HCT116 (cell line): ENCODE measurements at regions not wholly inside any gene's neighbourhood (a gene's known extent, or its start where the extent isn't known, plus 50 kb on each side); places are given as distances from the start of the nearest gene placed in this dataset.

Experiments
- ATAC-seq: fragments of 200-7000 bp; cut with Tn5 transposase; 2 replicates; pipeline ENCODE4 v1.9.1; 2020; ENCODE audit warnings: mild to moderate bottlenecking, moderate library complexity
- BruUV-seq: library from RNA; stranded (reverse); fragments of 400-500 nt; replicated peaks from 2 replicates; lab custom pipeline; 2021; lab: Mats Ljungman, UMichigan
- CTCF ChIA-PET: fragments of 300-600 bp; sonication (Branson Sonifier 250); formaldehyde crosslinking; loops from one replicate; lab custom pipeline; 2021; ENCODE audit warnings: antibody characterized with exemption; lab: Charles Lee
- POLR2A ChIA-PET: fragments of 300-600, 350-600 bp; sonication (Branson Sonifier 250); formaldehyde crosslinking; loops from one replicate; lab custom pipeline; 2021; ENCODE audit warnings: antibody characterized with exemption; lab: Charles Lee
- RAD21 ChIA-PET, 2 experiments: fragments of 300-600 bp; sonication (Branson Sonifier 250); formaldehyde crosslinking; loops; one replicate each; lab custom pipeline; 2023; ENCODE audit warnings: low total read pairs in 2 of 2; ENCODE audit not compliant: uncharacterized antibody in 2 of 2, unreplicated experiment in 2 of 2, low non-redundant PET in 1 of 2; lab: Charles Lee
- DNase-seq: peaks from one replicate; pipeline ENCODE4 v3.0.0-alpha.2; 2010; ENCODE audit warnings: low read depth, low spot score
- H2AFZ ChIP-seq: fragments of 200-600 bp; shearing (Covaris generic), sonication (generic); 2 replicates; pipeline ENCODE4 v1.6.1; 2017; ENCODE audit warnings: low read depth, mixed run types, mixed read lengths, antibody characterized with exemption, low read length; ENCODE audit not compliant: poor library complexity, severe bottlenecking
- H3K27ac ChIP-seq: 2 replicates; pipeline ENCODE4 v1.5.1; 2012; ENCODE audit warnings: low read depth, low read length
- H3K27me3 ChIP-seq: fragments of 200-600 bp; sonication (generic); 2 replicates; pipeline ENCODE4 v1.6.1; 2016; ENCODE audit warnings: mixed run types, low read length, mixed read lengths; ENCODE audit not compliant: insufficient read depth
- H3K36me3 ChIP-seq, 2 experiments: fragments of 200-500 bp in 1 of 2; fragments of 200-600 bp in 1 of 2; sonication (Bioruptor generic) in 1 of 2; sonication (generic) in 1 of 2; 2 replicates each; pipeline versions ENCODE4 v1.5.1 to v1.6.1; 2014 to 2016; ENCODE audit warnings: low read length in 2 of 2, inconsistent platforms in 1 of 2, mixed read lengths in 1 of 2, mixed run types in 1 of 2; ENCODE audit not compliant: insufficient read depth in 2 of 2, control insufficient read depth in 1 of 2
- H3K4me1 ChIP-seq, 2 experiments: fragments of 200-600 bp in 1 of 2; sonication (generic) in 1 of 2; 2 replicates each; pipeline versions ENCODE4 v1.5.1 to v1.6.1; 2012 to 2017; ENCODE audit warnings: low read length in 2 of 2, inconsistent platforms in 1 of 2, mild to moderate bottlenecking in 1 of 2, mixed read lengths in 1 of 2, mixed run types in 1 of 2, moderate library complexity in 1 of 2; ENCODE audit not compliant: insufficient read depth in 2 of 2, control insufficient read depth in 1 of 2
- H3K4me2 ChIP-seq: fragments of 200-600 bp; sonication (generic); 2 replicates; pipeline ENCODE4 v1.6.1; 2017; ENCODE audit warnings: mixed run types, low read length, mixed read lengths
- H3K4me3 ChIP-seq, 2 experiments: fragments of 200-600 bp in 1 of 2; sonication (generic) in 1 of 2; replicated peaks in 1 of 2; 2 replicates each; pipeline ENCODE4 v1.5.1; 2011 to 2016; ENCODE audit warnings: low read length in 2 of 2, control low read depth in 1 of 2, low read depth in 1 of 2, mild to moderate bottlenecking in 1 of 2, mixed read lengths in 1 of 2, mixed run types in 1 of 2
- H3K79me2 ChIP-seq: fragments of 200-600 bp; sonication (generic); 2 replicates; pipeline ENCODE4 v1.6.1; 2017; ENCODE audit warnings: mild to moderate bottlenecking, mixed run types, low read length, moderate library complexity, mixed read lengths; ENCODE audit not compliant: insufficient read depth
- H3K9ac ChIP-seq: fragments of 200-600 bp; sonication (generic); 2 replicates; pipeline ENCODE4 v1.6.1; 2016; ENCODE audit warnings: low read length, mixed read lengths
- H3K9me2 ChIP-seq: fragments of 200-600 bp; sonication (generic), shearing (Covaris generic); 2 replicates; pipeline ENCODE4 v1.6.1; 2017; ENCODE audit warnings: mixed run types, mild to moderate bottlenecking, moderate library complexity; ENCODE audit not compliant: insufficient read depth
- H3K9me3 ChIP-seq, 2 experiments: fragments of 200-500 bp in 1 of 2; fragments of 200-600 bp in 1 of 2; sonication (Bioruptor generic) in 1 of 2; sonication (generic) in 1 of 2; 2 replicates each; pipeline ENCODE4 v1.6.1; 2014 to 2017; ENCODE audit warnings: low read length in 2 of 2, mixed read lengths in 2 of 2, inconsistent platforms in 1 of 2, low read depth in 1 of 2, mild to moderate bottlenecking in 1 of 2, mixed run types in 1 of 2, moderate library complexity in 1 of 2; ENCODE audit not compliant: control insufficient read depth in 1 of 2, insufficient read depth in 1 of 2
- H4K20me1 ChIP-seq: fragments of 200-600 bp; sonication (generic), shearing (Covaris generic); 2 replicates; pipeline ENCODE4 v1.6.1; 2017; ENCODE audit warnings: mixed run types, mild to moderate bottlenecking, moderate library complexity; ENCODE audit not compliant: insufficient read depth
- FOSL1 ChIP-seq: IDR thresholded peaks from 2 replicates; pipeline ENCODE4 v1.6.1; 2012; ENCODE audit warnings: low read depth
- JUND ChIP-seq: IDR thresholded peaks from 2 replicates; pipeline ENCODE4 v1.6.1; 2012
- SIN3A ChIP-seq: IDR thresholded peaks from 2 replicates; pipeline ENCODE4 v1.6.1; 2012; ENCODE audit warnings: low read depth
- SP1 ChIP-seq: IDR thresholded peaks from 2 replicates; pipeline ENCODE4 v1.6.1; 2012; ENCODE audit warnings: low read depth
- SRF ChIP-seq: IDR thresholded peaks from 2 replicates; pipeline ENCODE4 v1.6.1; 2012; ENCODE audit warnings: low read depth
- ZNF274 ChIP-seq: fragments of 200-500 bp; sonication (Bioruptor generic); IDR thresholded peaks from 2 replicates; pipeline ENCODE4 v1.6.1; 2014; ENCODE audit warnings: mild to moderate bottlenecking, low read depth, low read length, inconsistent platforms
- intact Hi-C: fragments of 100-400 bp; cut with micrococcal nuclease; formaldehyde crosslinking; loops from 2 replicates; pipeline ENCODE4 v1.10.0; 2022
- TF ChIP-seq, protein P1 (sequence below): IDR thresholded peaks from 2 replicates; pipeline ENCODE4 v1.6.1; 2012; ENCODE audit warnings: low read depth
- TF ChIP-seq, protein P2 (sequence below): IDR thresholded peaks from 2 replicates; pipeline ENCODE4 v1.6.1; 2011; ENCODE audit warnings: mild to moderate bottlenecking, low read length, moderate library complexity; ENCODE audit not compliant: insufficient replicate concordance; ENCODE audit errors: extremely low read depth
- TF ChIP-seq, protein P3 (sequence below): IDR thresholded peaks from 2 replicates; pipeline ENCODE4 v1.6.1; 2012

DNA sequence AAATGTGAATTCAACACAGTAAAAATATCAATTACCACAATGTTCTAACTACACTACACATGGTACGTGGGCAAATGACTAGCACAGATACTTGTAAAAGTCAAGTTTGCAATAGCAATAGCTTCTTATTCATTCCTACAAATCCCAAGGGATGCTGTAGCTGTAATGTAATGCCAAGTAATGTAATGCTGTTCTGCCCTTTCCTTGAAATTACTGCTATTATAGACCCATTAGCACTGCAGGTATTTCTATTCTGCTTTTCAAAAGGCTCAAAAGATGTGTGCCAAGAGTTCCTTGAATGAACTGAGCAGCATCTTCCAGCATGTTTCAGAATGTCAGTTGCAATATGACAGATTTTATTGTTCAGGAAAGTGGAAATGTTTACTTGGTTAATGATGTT, 129.9 kb upstream of the BANK1 start:
- Histone ChIP-seq H3K4me2 (no peak overlapping the region), H3K27ac (no peak overlapping the region)
- no peak for DNase-seq
- CTCF ChIA-PET, result no interaction called here
- TF ChIP-seq SIN3A (no peak), SRF (no peak), SP1 (no peak), JUND (no peak), FOSL1 (no peak), ZNF274 (no peak)
- TF ChIP-seq, protein P1, sequence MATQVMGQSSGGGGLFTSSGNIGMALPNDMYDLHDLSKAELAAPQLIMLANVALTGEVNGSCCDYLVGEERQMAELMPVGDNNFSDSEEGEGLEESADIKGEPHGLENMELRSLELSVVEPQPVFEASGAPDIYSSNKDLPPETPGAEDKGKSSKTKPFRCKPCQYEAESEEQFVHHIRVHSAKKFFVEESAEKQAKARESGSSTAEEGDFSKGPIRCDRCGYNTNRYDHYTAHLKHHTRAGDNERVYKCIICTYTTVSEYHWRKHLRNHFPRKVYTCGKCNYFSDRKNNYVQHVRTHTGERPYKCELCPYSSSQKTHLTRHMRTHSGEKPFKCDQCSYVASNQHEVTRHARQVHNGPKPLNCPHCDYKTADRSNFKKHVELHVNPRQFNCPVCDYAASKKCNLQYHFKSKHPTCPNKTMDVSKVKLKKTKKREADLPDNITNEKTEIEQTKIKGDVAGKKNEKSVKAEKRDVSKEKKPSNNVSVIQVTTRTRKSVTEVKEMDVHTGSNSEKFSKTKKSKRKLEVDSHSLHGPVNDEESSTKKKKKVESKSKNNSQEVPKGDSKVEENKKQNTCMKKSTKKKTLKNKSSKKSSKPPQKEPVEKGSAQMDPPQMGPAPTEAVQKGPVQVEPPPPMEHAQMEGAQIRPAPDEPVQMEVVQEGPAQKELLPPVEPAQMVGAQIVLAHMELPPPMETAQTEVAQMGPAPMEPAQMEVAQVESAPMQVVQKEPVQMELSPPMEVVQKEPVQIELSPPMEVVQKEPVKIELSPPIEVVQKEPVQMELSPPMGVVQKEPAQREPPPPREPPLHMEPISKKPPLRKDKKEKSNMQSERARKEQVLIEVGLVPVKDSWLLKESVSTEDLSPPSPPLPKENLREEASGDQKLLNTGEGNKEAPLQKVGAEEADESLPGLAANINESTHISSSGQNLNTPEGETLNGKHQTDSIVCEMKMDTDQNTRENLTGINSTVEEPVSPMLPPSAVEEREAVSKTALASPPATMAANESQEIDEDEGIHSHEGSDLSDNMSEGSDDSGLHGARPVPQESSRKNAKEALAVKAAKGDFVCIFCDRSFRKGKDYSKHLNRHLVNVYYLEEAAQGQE, result no peak
- TF ChIP-seq, protein P2, sequence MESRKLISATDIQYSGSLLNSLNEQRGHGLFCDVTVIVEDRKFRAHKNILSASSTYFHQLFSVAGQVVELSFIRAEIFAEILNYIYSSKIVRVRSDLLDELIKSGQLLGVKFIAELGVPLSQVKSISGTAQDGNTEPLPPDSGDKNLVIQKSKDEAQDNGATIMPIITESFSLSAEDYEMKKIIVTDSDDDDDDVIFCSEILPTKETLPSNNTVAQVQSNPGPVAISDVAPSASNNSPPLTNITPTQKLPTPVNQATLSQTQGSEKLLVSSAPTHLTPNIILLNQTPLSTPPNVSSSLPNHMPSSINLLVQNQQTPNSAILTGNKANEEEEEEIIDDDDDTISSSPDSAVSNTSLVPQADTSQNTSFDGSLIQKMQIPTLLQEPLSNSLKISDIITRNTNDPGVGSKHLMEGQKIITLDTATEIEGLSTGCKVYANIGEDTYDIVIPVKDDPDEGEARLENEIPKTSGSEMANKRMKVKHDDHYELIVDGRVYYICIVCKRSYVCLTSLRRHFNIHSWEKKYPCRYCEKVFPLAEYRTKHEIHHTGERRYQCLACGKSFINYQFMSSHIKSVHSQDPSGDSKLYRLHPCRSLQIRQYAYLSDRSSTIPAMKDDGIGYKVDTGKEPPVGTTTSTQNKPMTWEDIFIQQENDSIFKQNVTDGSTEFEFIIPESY, result no peak
- TF ChIP-seq, protein P3, sequence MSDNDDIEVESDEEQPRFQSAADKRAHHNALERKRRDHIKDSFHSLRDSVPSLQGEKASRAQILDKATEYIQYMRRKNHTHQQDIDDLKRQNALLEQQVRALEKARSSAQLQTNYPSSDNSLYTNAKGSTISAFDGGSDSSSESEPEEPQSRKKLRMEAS, result no peak
- TF ChIP-seq, all 23 proteins: peak for 0
- ChIA-PET RAD21 (no interaction called here), POLR2A (no interaction called here)
- intact Hi-C loops, result no loop called here
- no peaks in the 10 kb centered on the region for H3K79me2 ChIP-seq
- H3K9ac ChIP-seq, result no peak overlapping the region
- no peaks in the 10 kb centered on the region for H3K27me3 ChIP-seq
- H4K20me1 ChIP-seq, result no peaks in the 10 kb centered on the region
- BruUV-seq, result no TSS peak
- no peaks in the 10 kb centered on the region for H3K36me3 ChIP-seq
- no peak overlapping the region for H3K4me3 ChIP-seq
- H3K9me2 ChIP-seq, result no peaks in the 10 kb centered on the region
- ATAC-seq, result no peak
- no peaks in the 10 kb centered on the region for H3K9me3 ChIP-seq
- H2AFZ ChIP-seq, result no peak overlapping the region
- no peaks in the 10 kb centered on the region for H3K4me1 ChIP-seq
